NCI-H2196 (cell line): ENCODE measurements at regions not wholly inside any gene's neighbourhood (a gene's known extent, or its start where the extent isn't known, plus 50 kb on each side); places are given as distances from the start of the nearest gene placed in this dataset.
"Not testable (repeated sequence)": the region's sequence is repeated elsewhere in the genome, so short reads cannot be mapped to it uniquely, and the experiment has no call there.

ENCODE experiments used
- DNase-seq: peaks from one replicate; lab custom pipeline; 2025; ENCODE audit not compliant: unreplicated experiment; lab: John Stamatoyannopoulos, UW

GRCh38 chr12:31162896-31163560 lies 89.4 kb downstream of the DDX11 start:
- not testable (repeated sequence) for DNase-seq

GRCh38 chr12:31174293-31174692 lies 100.6 kb downstream of the DDX11 start:
- not testable (repeated sequence) for DNase-seq

- not testable (repeated sequence) for DNase-seq
These were observed 103.9 kb downstream of the DDX11 start for GRCh38 chr12:31177514-31177913.

GRCh38 chr12:31178875-31179274 lies 105.2 kb downstream of the DDX11 start:
- DNase-seq: not testable (repeated sequence)

- not testable (repeated sequence) for DNase-seq
These were observed 106.1 kb downstream of the DDX11 start for GRCh38 chr12:31179627-31180237.

GRCh38 chr12:31182571-31182970 lies 108.9 kb downstream of the DDX11 start:
- DNase-seq: not testable (repeated sequence)

- DNase-seq: not testable (repeated sequence)
These were observed 109.4 kb downstream of the DDX11 start for GRCh38 chr12:31183107-31183506.

GRCh38 chr12:31183899-31184298 lies 110.2 kb downstream of the DDX11 start:
- not testable (repeated sequence) for DNase-seq

- DNase-seq: not testable (repeated sequence)
These were observed 111.0 kb downstream of the DDX11 start for GRCh38 chr12:31184667-31185066.

GRCh38 chr12:31192689-31193088 lies 119.0 kb downstream of the DDX11 start:
- not testable (repeated sequence) for DNase-seq

- not testable (repeated sequence) for DNase-seq
These were observed 122.0 kb downstream of the DDX11 start for GRCh38 chr12:31195620-31196019.

GRCh38 chr12:31199476-31199875 lies 125.8 kb downstream of the DDX11 start:
- DNase-seq: not testable (repeated sequence)

- no peak for DNase-seq
These were observed 124.6 kb downstream of the SINHCAF start for GRCh38 chr12:31201382-31201781.

GRCh38 chr12:31203261-31203660 lies 122.7 kb downstream of the SINHCAF start:
- no peak for DNase-seq

GRCh38 chr12:31205054-31205453 lies 120.9 kb downstream of the SINHCAF start:
- no peak for DNase-seq

GRCh38 chr12:31206038-31206670 lies 119.8 kb downstream of the SINHCAF start:
- DNase-seq: peak; percentile 25

GRCh38 chr12:31207799-31208465 lies 118.0 kb downstream of the SINHCAF start:
- no peak for DNase-seq

GRCh38 chr12:31210104-31210503 lies 115.8 kb downstream of the SINHCAF start:
- no peak for DNase-seq

GRCh38 chr12:31210541-31210940 lies 115.4 kb downstream of the SINHCAF start:
- no peak for DNase-seq

- no peak for DNase-seq
These were observed 111.1 kb downstream of the SINHCAF start for GRCh38 chr12:31214626-31215517.
